Mesenchymal stem cell (in vitro differentiated cells and primary cell): ENCODE measurements at regions not wholly inside any gene's neighbourhood (a gene's known extent, or its start where the extent isn't known, plus 50 kb on each side); places are given as distances from the start of the nearest gene placed in this dataset.

Experiments
- DNase-seq: peaks from one replicate; pipeline ENCODE4 v3.0.0-alpha.2; 2013
- H2AFZ ChIP-seq: one replicate; pipeline ENCODE4 v1.6.1; 2013; ENCODE audit warnings: low read depth, mild to moderate bottlenecking, control low read depth, inconsistent platforms, low read length, moderate library complexity
- H2AK5ac ChIP-seq: 2 replicates; pipeline ENCODE4 v1.6.1; 2013; ENCODE audit warnings: low read length, moderate library complexity, mild to moderate bottlenecking, inconsistent platforms; ENCODE audit not compliant: severe bottlenecking
- H2BK120ac ChIP-seq: one replicate; pipeline ENCODE4 v1.6.1; 2013; ENCODE audit warnings: low read depth, mild to moderate bottlenecking, inconsistent platforms, low read length, moderate library complexity
- H2BK12ac ChIP-seq, 2 experiments: one replicate each; pipeline ENCODE4 v1.6.1; 2013; ENCODE audit warnings: inconsistent platforms in 2 of 2, low read length in 2 of 2, mild to moderate bottlenecking in 2 of 2, moderate library complexity in 2 of 2, control low read depth in 1 of 2
- H2BK15ac ChIP-seq: one replicate; pipeline ENCODE4 v1.6.1; 2013; ENCODE audit warnings: mild to moderate bottlenecking, low read depth, inconsistent platforms; ENCODE audit not compliant: poor library complexity, severe bottlenecking
- H2BK5ac ChIP-seq: 2 replicates; pipeline ENCODE4 v1.6.1; 2013; ENCODE audit warnings: low read depth, mild to moderate bottlenecking, low read length, control low read depth, inconsistent platforms; ENCODE audit not compliant: poor library complexity, severe bottlenecking
- H3K14ac ChIP-seq, 2 experiments: one replicate each; pipeline ENCODE4 v1.6.1; 2013; ENCODE audit warnings: inconsistent platforms in 2 of 2, low read length in 2 of 2, control low read depth in 1 of 2, mild to moderate bottlenecking in 1 of 2, moderate library complexity in 1 of 2
- H3K18ac ChIP-seq, 2 experiments: one replicate each; pipeline ENCODE4 v1.6.1; 2013; ENCODE audit warnings: inconsistent platforms in 2 of 2, low read length in 2 of 2, control low read depth in 1 of 2, low read depth in 1 of 2, mild to moderate bottlenecking in 1 of 2
- H3K23ac ChIP-seq, 2 experiments: one replicate each; pipeline ENCODE4 v1.6.1; 2013; ENCODE audit warnings: inconsistent platforms in 2 of 2, low read length in 2 of 2, mild to moderate bottlenecking in 2 of 2, moderate library complexity in 2 of 2, control low read depth in 1 of 2
- H3K27ac ChIP-seq: 2 replicates; pipeline ENCODE4 v1.5.1; 2013; ENCODE audit warnings: mild to moderate bottlenecking, moderate library complexity, low read length, control low read depth, inconsistent platforms; ENCODE audit not compliant: poor library complexity, severe bottlenecking
- H3K27me3 ChIP-seq, 2 experiments: 2 replicates each; pipeline versions ENCODE4 v1.6.1 to v1.7.0; 2013; ENCODE audit warnings: low read length in 2 of 2, mild to moderate bottlenecking in 2 of 2, moderate library complexity in 2 of 2, control low read depth in 1 of 2, inconsistent platforms in 1 of 2; ENCODE audit not compliant: control insufficient read depth in 1 of 2, insufficient read depth in 1 of 2
- H3K36me3 ChIP-seq, 2 experiments: 2 replicates each; pipeline versions ENCODE4 v1.6.1 to v1.7.0; 2013; ENCODE audit warnings: low read length in 2 of 2, control low read depth in 1 of 2, inconsistent platforms in 1 of 2, low read depth in 1 of 2, mild to moderate bottlenecking in 1 of 2; ENCODE audit not compliant: insufficient read depth in 2 of 2, control insufficient read depth in 1 of 2
- H3K4ac ChIP-seq, 2 experiments: one replicate each; pipeline ENCODE4 v1.6.1; 2013; ENCODE audit warnings: inconsistent platforms in 2 of 2, low read length in 2 of 2, mild to moderate bottlenecking in 2 of 2, moderate library complexity in 2 of 2, control low read depth in 1 of 2, low read depth in 1 of 2
- H3K4me1 ChIP-seq: 2 replicates; pipeline ENCODE4 v1.6.1; 2013; ENCODE audit warnings: low read depth, low read length, control low read depth; ENCODE audit not compliant: control insufficient read depth, insufficient read depth
- H3K4me2 ChIP-seq: 2 replicates; pipeline ENCODE4 v1.6.1; 2013; ENCODE audit warnings: low read length, mild to moderate bottlenecking, inconsistent platforms; ENCODE audit not compliant: poor library complexity, severe bottlenecking
- H3K4me3 ChIP-seq, 2 experiments: 2 replicates each; pipeline versions ENCODE4 v1.5.1 to v1.7.0; 2013; ENCODE audit warnings: low read length in 2 of 2, mild to moderate bottlenecking in 2 of 2, control low read depth in 1 of 2, low read depth in 1 of 2; ENCODE audit not compliant: insufficient read depth in 1 of 2
- H3K79me1 ChIP-seq: replicated peaks from 2 replicates; pipeline ENCODE4 v1.6.1; 2013; ENCODE audit warnings: mild to moderate bottlenecking, control low read depth, low read length, inconsistent platforms; ENCODE audit not compliant: poor library complexity, severe bottlenecking
- H3K9ac ChIP-seq: 2 replicates; pipeline ENCODE4 v1.7.0; 2013; ENCODE audit warnings: mild to moderate bottlenecking, low read length, moderate library complexity
- H3K9me3 ChIP-seq: 2 replicates; pipeline ENCODE4 v1.7.0; 2013; ENCODE audit warnings: mild to moderate bottlenecking, low read length; ENCODE audit not compliant: control insufficient read depth
- H4K8ac ChIP-seq: one replicate; pipeline ENCODE4 v1.6.1; 2013; ENCODE audit warnings: inconsistent platforms, mild to moderate bottlenecking, low read length, moderate library complexity
- H4K91ac ChIP-seq: one replicate; pipeline ENCODE4 v1.6.1; 2013; ENCODE audit warnings: mild to moderate bottlenecking, low read length, inconsistent platforms
- WGBS: methylation state at CpG from one replicate; pipeline ENCODE4 v1.1.7; 2013; ENCODE audit warnings: mixed read lengths; 5-methylcytosine and 5-hydroxymethylcytosine counted together

DNA sequence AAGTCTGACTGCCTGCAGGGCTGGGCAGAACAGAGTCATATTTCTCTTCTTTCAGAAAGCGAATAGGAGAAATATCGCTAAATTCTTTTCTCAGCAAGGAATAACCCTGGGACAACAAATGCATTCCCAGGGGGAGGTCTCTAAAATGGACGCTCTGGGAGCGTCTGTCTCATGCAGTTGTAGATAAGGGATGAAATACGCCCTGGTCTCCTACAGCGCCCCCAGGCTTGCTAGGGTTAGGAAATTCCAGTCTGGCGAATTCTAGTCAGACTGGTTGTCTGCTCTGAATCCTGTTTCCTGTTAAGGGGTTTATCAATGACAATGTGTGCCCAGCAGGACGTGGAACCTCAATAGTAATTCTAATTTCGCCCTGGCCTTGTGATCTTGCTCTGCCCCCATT lies 1214.1 kb downstream of the DIAPH3 start:
- 88% methylated on average over 9 of the region's 9 CpGs for WGBS
- Histone ChIP-seq H2AK5ac (no peak overlapping the region), H2AFZ (no peak overlapping the region), H3K27ac (no peak overlapping the region), H3K23ac (no peak overlapping the region), H3K9ac (no peak overlapping the region), H3K14ac (no peak overlapping the region), H3K4ac (no peak overlapping the region), H3K79me1 (no peaks in the 10 kb centered on the region), H3K4me3 (no peak overlapping the region), H2BK120ac (no peak overlapping the region), H3K9me3 (peaks cover 35% of the 10 kb centered on the region), H2BK12ac (no peak overlapping the region), H4K8ac (no peak overlapping the region), H3K36me3 (no peaks in the 10 kb centered on the region), H3K4me2 (no peak overlapping the region), H3K18ac (no peak overlapping the region), H2BK15ac (no peak overlapping the region), H2BK5ac (no peak overlapping the region), H3K27me3 (no peaks in the 10 kb centered on the region), H3K4me1 (no peaks in the 10 kb centered on the region), H4K91ac (no peak overlapping the region)
- no peak for DNase-seq

DNA sequence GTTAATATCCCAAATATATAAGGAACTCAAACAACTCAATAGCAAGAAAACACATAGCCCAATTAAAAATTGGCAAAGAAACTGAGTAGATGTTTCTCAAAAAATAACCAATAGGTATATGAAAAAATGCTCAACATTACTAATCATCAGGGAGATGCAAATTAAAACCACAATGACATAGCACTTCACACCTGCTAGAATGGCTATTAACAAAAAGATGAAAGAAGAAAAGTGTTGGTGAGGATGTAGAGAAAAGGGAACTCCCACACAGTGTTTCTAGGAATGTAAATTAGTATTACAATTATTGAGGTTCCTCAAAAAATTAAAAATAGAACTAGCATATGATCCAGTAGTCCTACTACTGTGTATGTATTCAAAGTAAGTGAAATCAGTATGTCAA lies 1212.8 kb downstream of the DIAPH3 start:
- Histone ChIP-seq H3K4me1 (no peaks in the 10 kb centered on the region), H3K79me1 (no peaks in the 10 kb centered on the region), H3K4me3 (no peak overlapping the region), H3K4me2 (no peak overlapping the region), H2AK5ac (no peak overlapping the region), H3K4ac (no peak overlapping the region), H3K9ac (no peak overlapping the region), H3K36me3 (no peaks in the 10 kb centered on the region), H3K27me3 (no peaks in the 10 kb centered on the region), H2BK120ac (no peak overlapping the region), H3K14ac (no peak overlapping the region), H3K18ac (no peak overlapping the region), H2BK12ac (no peak overlapping the region), H2BK15ac (no peak overlapping the region), H2AFZ (no peak overlapping the region), H4K8ac (no peak overlapping the region), H2BK5ac (no peak overlapping the region), H3K23ac (no peak overlapping the region), H3K9me3 (peaks cover 30% of the 10 kb centered on the region), H4K91ac (no peak overlapping the region), H3K27ac (no peak overlapping the region)
- no peak for DNase-seq

DNA sequence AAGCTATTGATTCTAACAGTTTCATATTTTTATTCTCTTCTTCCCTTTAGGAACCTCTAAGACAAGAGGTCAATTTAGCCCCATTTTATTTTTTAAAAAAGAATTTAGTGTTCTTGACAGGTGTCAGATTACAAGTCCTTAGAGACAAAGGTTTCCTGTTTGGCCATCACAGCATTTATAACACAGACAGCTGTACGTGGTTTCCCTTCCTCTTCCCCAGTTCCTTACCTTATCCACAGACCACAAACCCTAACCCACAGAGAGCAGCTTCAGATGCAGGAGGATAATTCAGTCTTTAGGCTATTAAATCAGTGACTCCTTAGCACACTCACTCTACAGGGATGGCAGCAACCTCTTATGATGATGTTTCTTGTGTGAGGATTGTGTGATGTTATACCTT lies 1210.1 kb downstream of the DIAPH3 start:
- 20% methylated on average over 1 of the region's 1 CpG for WGBS
- Histone ChIP-seq H2BK12ac (no peak overlapping the region), H3K4me1 (no peaks in the 10 kb centered on the region), H3K23ac (no peak overlapping the region), H3K4me3 (no peak overlapping the region), H3K4ac (no peak overlapping the region), H3K18ac (no peak overlapping the region), H4K91ac (no peak overlapping the region), H3K36me3 (no peaks in the 10 kb centered on the region), H2AK5ac (no peak overlapping the region), H3K9ac (no peak overlapping the region), H3K4me2 (no peak overlapping the region), H3K27ac (no peak overlapping the region), H2BK15ac (no peak overlapping the region), H2BK120ac (no peak overlapping the region), H2AFZ (no peak overlapping the region), H4K8ac (no peak overlapping the region), H3K27me3 (no peaks in the 10 kb centered on the region), H3K14ac (no peak overlapping the region), H2BK5ac (no peak overlapping the region), H3K9me3 (peaks cover 19% of the 10 kb centered on the region), H3K79me1 (no peaks in the 10 kb centered on the region)
- no peak for DNase-seq

DNA sequence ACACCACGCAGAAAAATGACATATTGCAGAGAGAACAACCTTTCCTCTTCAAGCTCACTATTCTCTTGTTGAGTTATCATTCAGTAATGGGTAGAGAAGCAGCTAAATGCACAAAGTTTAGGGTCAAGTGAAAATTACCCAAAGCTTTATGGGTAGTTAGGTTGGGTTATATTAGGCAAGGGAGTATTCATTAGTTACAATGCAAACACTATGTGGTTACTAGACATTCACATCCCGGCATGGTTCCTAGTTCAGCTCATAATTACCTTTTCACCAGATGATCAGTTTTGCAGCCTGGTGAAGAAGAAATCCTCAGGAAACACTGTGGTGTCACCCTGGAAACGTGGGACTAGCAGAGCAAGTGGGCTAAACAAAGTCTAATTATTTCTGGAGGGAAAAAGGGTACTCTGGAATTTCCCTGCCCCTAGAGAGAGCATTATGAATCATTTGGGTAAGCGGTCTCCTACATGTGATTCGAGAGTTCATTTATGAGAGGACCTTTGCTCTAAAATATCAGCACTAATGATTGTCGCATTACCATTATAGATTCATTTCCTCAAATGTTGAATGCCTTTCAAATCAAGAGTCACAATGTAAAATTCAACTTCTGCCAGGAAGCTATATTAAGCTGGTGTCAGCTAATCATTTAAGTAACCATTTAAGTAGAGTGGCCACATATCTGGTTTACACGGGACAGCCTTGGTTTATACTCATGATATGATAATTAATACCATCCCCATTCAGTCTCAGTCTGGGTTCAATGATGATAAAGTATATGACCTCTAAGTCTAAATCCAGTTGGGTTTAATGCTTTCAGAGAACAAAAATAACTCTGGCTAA lies 1208.0 kb downstream of the DIAPH3 start:
- no peak for DNase-seq
- H3K4me3 ChIP-seq: no peak overlapping the region
- no peak overlapping the region for H2BK5ac ChIP-seq
- no peak overlapping the region for H2AK5ac ChIP-seq
- no peak overlapping the region for H2AFZ ChIP-seq
- H3K9ac ChIP-seq: no peak overlapping the region
- H4K91ac ChIP-seq: no peak overlapping the region
- no peaks in the 10 kb centered on the region for H3K27me3 ChIP-seq
- H4K8ac ChIP-seq: no peak overlapping the region
- no peaks in the 10 kb centered on the region for H3K4me1 ChIP-seq
- H3K36me3 ChIP-seq: no peaks in the 10 kb centered on the region
- no peak overlapping the region for H3K14ac ChIP-seq
- 97% methylated on average over 4 of the region's 7 CpGs for WGBS
- H3K9me3 ChIP-seq: peaks cover 5% of the 10 kb centered on the region
- H2BK120ac ChIP-seq: no peak overlapping the region
- no peaks in the 10 kb centered on the region for H3K79me1 ChIP-seq
- H3K18ac ChIP-seq: no peak overlapping the region
- no peak overlapping the region for H3K4me2 ChIP-seq
- no peak overlapping the region for H3K23ac ChIP-seq
- H2BK15ac ChIP-seq: no peak overlapping the region
- H3K27ac ChIP-seq: no peak overlapping the region
- H3K4ac ChIP-seq: no peak overlapping the region
- H2BK12ac ChIP-seq: no peak overlapping the region
